NAMALWA (cell line): ENCODE measurements at regions not wholly inside any gene's neighbourhood (a gene's known extent, or its start where the extent isn't known, plus 50 kb on each side); places are given as distances from the start of the nearest gene placed in this dataset.
"Not testable (repeated sequence)": the region's sequence is repeated elsewhere in the genome, so short reads cannot be mapped to it uniquely, and the experiment has no call there.

Experiments used
- DNase-seq: peaks from one replicate; pipeline ENCODE4 v3.0.0-alpha.2; 2015; ENCODE audit warnings: low spot score

DNA sequence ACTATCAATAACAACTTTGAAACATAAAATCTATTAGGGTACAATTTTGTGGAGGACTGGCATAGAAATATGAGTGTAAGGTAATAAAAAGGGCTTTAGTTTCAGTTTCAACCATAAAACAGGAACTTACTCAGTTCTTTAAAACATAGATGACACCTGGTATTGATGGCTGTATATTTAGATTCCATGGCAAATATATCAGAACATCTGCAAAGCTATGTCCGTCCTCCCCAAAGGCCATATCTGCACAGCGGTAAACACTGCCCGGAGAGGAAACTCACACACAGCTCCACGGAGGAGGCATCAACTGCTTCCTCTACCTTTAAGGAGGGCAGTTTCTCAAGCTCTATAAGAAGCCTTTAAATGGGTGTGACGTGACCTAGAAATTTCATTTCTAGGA is 993.3 kb downstream of the BRD1 start:
- DNase-seq, result peak; percentile 90

DNA sequence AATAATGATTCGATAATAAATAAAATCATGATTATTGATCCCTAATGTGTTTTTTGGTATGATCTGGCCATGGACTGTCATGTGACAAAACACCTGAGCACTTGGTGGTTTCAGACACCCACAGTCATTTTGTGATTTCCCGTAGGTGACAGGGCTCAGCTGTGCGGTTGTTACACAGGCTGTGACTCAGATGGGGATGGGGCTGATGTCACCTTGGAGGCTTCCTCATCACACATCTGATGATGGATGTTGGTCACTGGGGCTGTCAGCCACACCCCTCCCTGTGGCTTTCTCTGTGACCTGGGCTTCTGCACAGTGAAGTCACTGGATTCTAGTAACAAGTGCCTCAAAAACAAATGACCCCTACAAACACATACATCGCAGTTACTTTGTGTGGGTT is 995.1 kb downstream of the BRD1 start:
- peak; percentile 90 for DNase-seq

DNA sequence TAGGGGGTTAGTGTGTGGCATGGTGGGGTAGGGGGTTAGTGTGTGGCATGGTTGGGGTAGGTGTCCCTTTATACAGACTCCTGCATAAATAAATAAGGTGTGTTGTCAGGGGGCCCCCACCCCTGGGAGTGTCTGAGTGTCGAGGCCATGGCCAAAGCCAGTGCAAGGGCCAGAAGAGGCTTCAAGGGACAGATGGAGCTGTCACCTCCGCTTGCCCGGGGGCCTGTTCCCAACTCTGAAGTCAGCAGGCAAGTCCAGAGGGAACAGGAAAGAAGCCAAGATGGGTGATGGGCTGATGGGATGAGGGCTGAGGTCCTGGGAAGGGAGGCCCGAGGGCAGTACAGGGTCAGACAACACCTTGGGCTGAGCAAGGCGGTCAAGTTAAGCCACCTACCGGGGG is 997.8 kb downstream of the BRD1 start:
- DNase-seq, result no peak

DNA sequence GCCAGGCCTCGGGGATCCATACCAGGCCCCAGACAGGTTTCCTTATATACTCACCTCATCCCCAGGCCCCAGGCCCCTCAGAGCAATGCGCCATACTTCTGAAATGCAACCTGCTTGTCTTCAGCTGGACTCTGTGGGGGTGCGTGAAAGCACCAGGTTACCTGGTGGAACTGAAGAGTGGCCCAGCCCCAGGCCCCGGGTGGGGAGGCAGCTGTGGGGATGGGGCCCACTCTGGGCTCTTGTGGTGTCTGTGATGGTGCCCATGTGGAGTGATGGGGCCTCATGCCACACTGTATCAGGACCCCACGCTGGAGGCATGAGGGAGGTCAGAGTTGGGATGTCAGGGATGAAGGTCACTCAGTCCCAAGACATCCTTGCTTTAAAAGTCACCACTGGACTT is 999.0 kb downstream of the BRD1 start:
- DNase-seq, result no peak

- DNase-seq, result no peak
Measured at GRCh38 chr22:48827904-48828555, 999.6 kb downstream of the BRD1 start.

DNA sequence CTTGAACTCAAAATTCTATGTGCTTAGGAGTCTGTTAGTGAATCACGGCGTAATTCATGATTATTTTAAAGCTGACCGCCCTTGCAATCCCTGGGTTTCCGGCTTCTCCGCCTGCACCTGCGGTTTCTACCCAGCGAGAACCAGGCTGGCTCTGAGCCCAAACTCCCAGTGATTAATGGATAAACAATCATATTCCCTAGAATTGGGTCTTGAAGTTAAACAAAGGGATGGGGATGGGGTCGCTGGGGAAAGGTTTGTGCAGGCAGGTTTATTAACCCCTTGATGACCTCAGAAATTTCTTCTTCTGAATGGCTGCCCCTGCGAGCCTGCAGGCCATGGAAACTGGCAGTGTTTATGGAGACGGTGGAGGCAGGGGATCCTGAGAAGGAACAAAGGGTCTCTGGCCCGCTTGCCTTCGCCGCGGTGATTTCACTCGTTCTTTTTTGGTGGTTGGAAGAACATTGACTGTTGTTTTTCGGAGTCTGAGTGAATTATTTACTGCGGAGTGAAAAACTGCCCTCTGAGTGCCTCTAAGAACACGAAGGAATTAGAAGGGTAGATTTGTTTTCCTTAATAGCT is 1000.3 kb downstream of the BRD1 start:
- DNase-seq, result no peak

- DNase-seq, result no peak
Measured at GRCh38 chr22:48826546-48826945, 1001.1 kb downstream of the BRD1 start.

DNA sequence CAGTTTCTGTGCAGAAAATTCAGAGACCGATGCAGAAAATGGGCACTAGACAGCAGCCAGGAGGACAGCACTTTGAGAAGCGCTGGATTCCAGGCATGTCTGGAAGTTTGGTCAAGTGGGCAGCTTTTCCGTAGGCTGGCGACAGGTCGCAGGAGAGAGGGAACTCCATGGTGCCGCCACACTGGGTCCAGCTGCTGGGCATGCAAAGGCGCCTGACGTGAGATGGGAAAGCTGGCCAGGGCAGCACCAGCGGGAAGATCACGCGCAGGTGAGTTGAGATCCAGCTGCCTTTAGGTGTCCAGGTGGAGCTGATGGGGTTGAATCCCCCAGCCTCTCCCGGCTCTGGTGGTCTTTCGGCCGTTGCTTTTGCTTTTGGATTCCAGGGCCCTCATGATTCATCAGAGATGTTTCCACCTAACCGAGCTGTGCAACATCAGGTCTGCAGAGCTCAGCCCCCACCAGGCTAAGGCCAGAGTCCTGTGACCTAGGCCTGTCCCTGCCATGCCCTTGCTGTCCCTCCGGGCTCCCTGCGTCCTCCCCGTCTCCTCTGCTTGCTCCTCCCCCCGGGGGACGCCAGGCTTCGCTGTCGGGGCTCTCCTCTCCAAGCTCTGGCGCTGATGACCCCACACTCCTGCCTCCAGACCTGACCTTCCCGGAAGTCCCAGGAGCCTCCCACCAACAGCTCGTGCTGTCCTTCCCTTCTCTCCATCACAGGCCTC is 1001.7 kb downstream of the BRD1 start:
- no peak for DNase-seq

- no peak for DNase-seq
Measured at GRCh38 chr22:48824712-48825651, 1002.7 kb downstream of the BRD1 start.

GRCh38 chr22:48823941-48824340 is 1003.7 kb downstream of the BRD1 start:
- no peak for DNase-seq

DNA sequence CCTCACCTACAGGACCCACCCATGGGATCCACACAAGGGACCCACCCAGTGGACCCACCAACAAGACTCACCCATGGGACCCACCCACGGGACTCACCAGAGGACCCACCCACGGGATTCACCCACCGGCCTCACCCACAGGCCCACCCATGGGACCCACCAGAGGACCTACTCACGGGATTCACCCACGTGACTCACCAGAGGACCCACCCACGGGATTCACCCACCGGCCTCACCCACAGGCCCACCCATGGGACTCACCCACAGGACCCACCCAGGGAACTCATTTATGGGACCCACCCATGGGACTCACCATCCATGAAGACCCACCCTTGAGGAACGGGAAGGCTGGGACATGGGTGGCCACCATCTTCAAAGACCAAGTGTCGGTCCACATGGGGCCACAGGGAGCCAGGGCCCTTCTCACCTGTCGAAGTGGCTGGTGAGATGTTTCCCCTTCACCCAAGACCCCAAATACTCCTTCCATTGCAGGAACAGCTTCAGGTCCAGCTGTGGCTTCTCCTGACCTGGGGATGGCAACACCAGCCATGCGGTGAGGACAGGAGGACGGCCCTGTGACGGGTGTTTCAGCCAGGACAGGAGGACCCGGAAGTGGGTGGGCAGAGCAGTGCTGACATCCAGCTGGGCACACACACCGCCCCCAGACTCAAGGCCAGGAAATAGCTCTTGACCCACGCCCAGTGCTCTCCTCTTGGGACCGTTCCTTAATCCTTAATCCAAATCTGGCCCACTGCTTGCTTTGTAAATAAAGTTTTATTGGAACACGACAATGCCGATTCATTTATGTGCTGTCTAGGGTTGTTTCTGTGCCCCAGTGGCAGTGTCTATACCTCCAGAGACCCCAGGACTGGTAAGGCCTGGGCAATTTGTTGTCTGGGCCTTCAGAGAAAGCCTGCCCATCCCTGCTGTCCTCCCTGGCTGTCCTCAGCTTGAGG is 1005.1 kb downstream of the BRD1 start:
- DNase-seq, result no peak

DNA sequence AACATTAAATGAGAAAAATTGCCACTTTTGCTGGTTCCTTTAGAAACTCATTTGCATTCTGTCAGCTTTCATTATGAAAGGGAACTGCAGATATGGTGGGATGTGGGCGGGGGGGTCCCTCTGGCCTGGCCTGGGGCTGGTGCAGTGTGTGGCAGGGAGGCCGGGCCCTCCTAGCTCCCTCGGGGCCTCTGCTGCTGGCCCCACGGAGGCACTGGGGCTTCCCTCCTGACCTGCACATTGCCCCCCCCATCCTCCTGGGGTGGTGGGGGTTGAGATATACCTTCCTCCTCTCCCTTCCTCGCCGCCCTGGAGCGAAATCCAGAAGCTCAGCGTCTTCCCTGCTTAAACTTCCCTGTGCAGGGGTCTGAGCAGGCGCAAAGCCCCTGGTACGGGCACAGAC is 1005.9 kb downstream of the BRD1 start:
- no peak for DNase-seq

- no peak for DNase-seq
Measured at GRCh38 chr22:48821346-48821690, 1006.4 kb downstream of the BRD1 start.

- no peak for DNase-seq
Measured at GRCh38 chr22:48820481-48821345, 1007.0 kb downstream of the BRD1 start.

DNA sequence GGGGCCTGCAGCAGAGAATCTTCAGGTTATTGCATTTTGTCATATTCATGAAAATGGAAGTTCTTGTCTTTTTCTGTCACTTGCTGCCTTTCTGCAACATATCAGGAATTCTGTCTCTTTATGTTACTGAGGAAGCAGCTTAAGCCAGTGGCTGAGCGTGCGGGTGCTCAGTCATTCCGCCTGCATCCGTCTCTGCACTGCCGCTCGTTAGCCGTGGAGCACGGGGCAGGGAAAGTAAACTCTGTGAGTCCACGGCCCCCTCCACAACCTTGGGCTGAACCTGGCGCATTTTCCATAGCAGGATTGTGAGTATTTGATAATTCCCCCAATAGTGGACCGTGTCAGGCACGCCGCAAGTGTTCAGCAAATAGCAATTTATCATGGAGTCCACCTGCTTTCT is 1007.7 kb downstream of the BRD1 start:
- no peak for DNase-seq

GRCh38 chr22:48819232-48819631 is 1008.4 kb downstream of the BRD1 start:
- DNase-seq, result no peak

GRCh38 chr22:48817491-48817890 is 1010.2 kb downstream of the BRD1 start:
- DNase-seq, result not testable (repeated sequence)

GRCh38 chr22:48811885-48812284 is 1015.8 kb downstream of the BRD1 start:
- no peak for DNase-seq

- no peak for DNase-seq
Measured at GRCh38 chr22:48808038-48808960, 1019.4 kb downstream of the BRD1 start.
